Stimulated activated effector memory CD8-positive, alpha-beta T cell treated with anti-CD3 and anti-CD28 coated beads, Interleukin-12 subunit alpha, Interleukin-12 subunit beta, amount 100 ng/mL, for 72 hours (primary cell): ENCODE measurements at regions not wholly inside any gene's neighbourhood (a gene's known extent, or its start where the extent isn't known, plus 50 kb on each side); places are given as distances from the start of the nearest gene placed in this dataset.
"Not testable (repeated sequence)": the region's sequence is repeated elsewhere in the genome, so short reads cannot be mapped to it uniquely, and the experiment has no call there.

ENCODE experiments used
- ATAC-seq: fragments of 150-1000 bp; cut with Tn5 transposase; 2 replicates; pipeline ENCODE4 v1.10.0; 2021
- DNase-seq, 2 donors: peaks; one replicate each; pipeline ENCODE4 v3.0.0; 2021 to 2022; ENCODE audit warnings: low spot score in 2 of 2
- H3K27ac Mint-ChIP-seq: one replicate; pipeline ENCODE4 v1.8.0; 2022; ENCODE audit warnings: mild to moderate bottlenecking, mixed read lengths
- H3K36me3 Mint-ChIP-seq: one replicate; pipeline ENCODE4 v1.8.0; 2022; ENCODE audit warnings: mild to moderate bottlenecking, mixed read lengths
- H3K4me1 Mint-ChIP-seq: one replicate; pipeline ENCODE4 v1.8.0; 2022; ENCODE audit warnings: mixed read lengths
- H3K4me3 Mint-ChIP-seq: one replicate; pipeline ENCODE4 v1.8.0; 2022; ENCODE audit warnings: mild to moderate bottlenecking, mixed read lengths
- H3K9me3 Mint-ChIP-seq: one replicate; pipeline ENCODE4 v1.8.0; 2022; ENCODE audit warnings: mixed read lengths

DNA sequence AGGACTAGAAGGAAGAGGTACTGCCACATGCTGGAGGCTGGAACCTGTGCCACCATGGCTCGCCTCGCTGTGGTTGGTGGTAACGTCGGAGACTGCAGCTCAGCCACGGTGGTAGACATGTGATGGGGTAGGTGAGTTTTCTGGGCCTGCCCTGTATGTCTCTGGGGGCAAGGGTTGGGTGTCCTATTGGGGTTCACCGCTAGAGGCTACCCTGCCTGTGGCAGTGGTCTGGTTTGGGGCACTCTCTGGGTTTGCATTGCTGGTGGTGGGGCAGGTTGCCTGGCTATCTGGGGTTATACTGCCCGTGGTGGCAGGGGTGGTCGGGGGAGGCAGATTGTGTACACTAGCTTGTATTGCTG lies 79.3 kb upstream of the KCNJ18 start:
- DNase-seq, result no peak
- no peaks in the 10 kb centered on the region for H3K9me3 Mint-ChIP-seq
- H3K4me3 Mint-ChIP-seq, result no peak overlapping the region
- H3K27ac Mint-ChIP-seq, result no peak overlapping the region
- ATAC-seq, result no peak
- no peaks in the 10 kb centered on the region for H3K36me3 Mint-ChIP-seq
- no peaks in the 10 kb centered on the region for H3K4me1 Mint-ChIP-seq

DNA sequence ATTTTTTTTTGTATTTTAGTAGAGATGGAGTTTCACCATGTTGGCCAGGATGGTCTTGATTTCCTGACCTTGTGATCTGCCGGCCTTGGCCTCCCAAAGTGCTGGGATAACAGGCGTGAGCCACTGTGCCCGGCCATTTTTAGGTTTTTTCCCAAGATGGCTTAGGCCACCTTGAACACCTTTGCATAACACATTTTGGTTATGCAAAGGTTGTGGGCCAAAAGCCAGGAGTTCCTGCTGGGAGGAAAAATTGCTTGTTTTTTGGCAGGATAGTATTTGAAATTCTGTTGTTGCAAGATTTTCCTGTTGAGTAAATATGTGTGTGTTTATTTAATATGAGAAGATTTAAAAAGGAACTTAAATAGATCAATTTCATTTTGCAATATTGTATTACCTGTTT lies 65.3 kb upstream of the KCNJ18 start:
- H3K4me1 Mint-ChIP-seq, ATAC-seq, H3K4me3 Mint-ChIP-seq, H3K9me3 Mint-ChIP-seq, H3K27ac Mint-ChIP-seq, H3K36me3 Mint-ChIP-seq, DNase-seq: not testable (repeated sequence)
